GM23338 (cell line): ENCODE measurements at regions not wholly inside any gene's neighbourhood (a gene's known extent, or its start where the extent isn't known, plus 50 kb on each side); places are given as distances from the start of the nearest gene placed in this dataset.

Source experiments
- ATAC-seq: fragments of 200-7000 bp; cut with Tn5 transposase; 3 replicates; pipeline ENCODE4 v1.9.1; 2020
- DNase-seq: peaks from one replicate; pipeline ENCODE4 v3.0.0-alpha.2; 2015; ENCODE audit warnings: low spot score
- H2AFZ ChIP-seq: fragments of 200-600 bp; sonication (generic); 2 replicates; pipeline ENCODE4 v1.8.0; 2016; ENCODE audit warnings: antibody characterized with exemption, mild to moderate bottlenecking, moderate library complexity
- H3F3A ChIP-seq: fragments of 200-600 bp; sonication (generic); replicated peaks from 2 replicates; pipeline ENCODE4 v1.8.0; 2017; ENCODE audit warnings: antibody characterized with exemption, mixed run types, low read depth
- H3K27ac ChIP-seq: fragments of 200-600 bp; sonication (generic); 2 replicates; pipeline ENCODE4 v1.6.1; 2016; ENCODE audit warnings: low read depth
- H3K27me3 ChIP-seq: fragments of 200-600 bp; sonication (generic); 2 replicates; pipeline ENCODE4 v1.8.0; 2016; ENCODE audit warnings: mild to moderate bottlenecking, mixed run types, moderate library complexity; ENCODE audit not compliant: insufficient read depth
- H3K36me3 ChIP-seq: fragments of 200-600 bp; sonication (generic); 2 replicates; pipeline ENCODE4 v1.8.0; 2016; ENCODE audit warnings: mild to moderate bottlenecking; ENCODE audit not compliant: insufficient read depth
- H3K4me1 ChIP-seq: fragments of 200-600 bp; sonication (generic); 2 replicates; pipeline ENCODE4 v1.8.0; 2016; ENCODE audit warnings: mild to moderate bottlenecking, moderate library complexity; ENCODE audit not compliant: insufficient read depth
- H3K4me2 ChIP-seq: fragments of 200-600 bp; sonication (generic); 2 replicates; pipeline ENCODE4 v1.7.1; 2017; ENCODE audit warnings: mixed run types
- H3K4me3 ChIP-seq: fragments of 200-600 bp; sonication (generic); 2 replicates; pipeline ENCODE4 v1.6.1; 2016; ENCODE audit warnings: mixed run types
- H3K79me2 ChIP-seq: fragments of 200-600 bp; sonication (generic); replicated peaks from 2 replicates; pipeline ENCODE4 v1.8.0; 2017; ENCODE audit warnings: mild to moderate bottlenecking; ENCODE audit not compliant: insufficient read depth
- H3K9me2 ChIP-seq: fragments of 200-600 bp; sonication (generic); 2 replicates; pipeline ENCODE4 v1.8.0; 2017; ENCODE audit not compliant: insufficient read depth
- H4K20me1 ChIP-seq: fragments of 200-600 bp; sonication (generic); replicated peaks from 2 replicates; pipeline ENCODE4 v1.8.0; 2017; ENCODE audit warnings: mild to moderate bottlenecking; ENCODE audit not compliant: insufficient read depth
- H3K27ac Mint-ChIP-seq: 2 replicates; pipeline ENCODE4 v1.8.0; 2020; ENCODE audit warnings: inconsistent platforms, mild to moderate bottlenecking, moderate library complexity, mixed read lengths
- H3K27me3 Mint-ChIP-seq: 3 replicates; pipeline ENCODE4 v1.8.0; 2022; ENCODE audit warnings: low read depth, mild to moderate bottlenecking, moderate library complexity, mixed read lengths, inconsistent platforms; ENCODE audit not compliant: insufficient read depth, poor library complexity
- H3K36me3 Mint-ChIP-seq: 3 replicates; pipeline ENCODE4 v1.8.0; 2021; ENCODE audit warnings: low read depth, mild to moderate bottlenecking, inconsistent platforms, moderate library complexity, mixed read lengths
- H3K4me1 Mint-ChIP-seq: 3 replicates; pipeline ENCODE4 v1.8.0; 2020; ENCODE audit warnings: mild to moderate bottlenecking, inconsistent platforms, mixed read lengths
- H3K4me3 Mint-ChIP-seq: 3 replicates; pipeline ENCODE4 v1.8.0; 2021; ENCODE audit warnings: moderate library complexity, mild to moderate bottlenecking, inconsistent platforms, mixed read lengths
- H3K9me3 Mint-ChIP-seq: 3 replicates; pipeline ENCODE4 v1.8.0; 2020; ENCODE audit warnings: moderate library complexity, mild to moderate bottlenecking, inconsistent platforms, mixed read lengths
- CREB1 ChIP-seq: fragments of 250-450 bp; sonication (Bioruptor Pico); IDR thresholded peaks from 2 replicates; pipeline ENCODE4 v1.5.0; 2020; ENCODE audit warnings: low read depth, mild to moderate bottlenecking, moderate library complexity
- CTCF ChIP-seq, 2 experiments: fragments of 200-600 bp in 1 of 2; sonication (generic) in 1 of 2; conservative IDR thresholded peaks; 2 replicates each; pipeline versions ENCODE4 v1.5.1 to v1.6.1; 2016 to 2017; ENCODE audit warnings: antibody characterized with exemption in 2 of 2, low read depth in 2 of 2, mild to moderate bottlenecking in 2 of 2, moderate library complexity in 1 of 2
- ETS1 ChIP-seq: IDR thresholded peaks from 2 replicates; pipeline ENCODE4 v1.6.1; 2016; ENCODE audit warnings: antibody characterized with exemption
- EZH2 ChIP-seq: fragments of 200-600 bp; sonication (generic); IDR thresholded peaks from one replicate; pipeline ENCODE4 v1.8.0; 2017; ENCODE audit warnings: antibody characterized with exemption, mild to moderate bottlenecking, low read depth; ENCODE audit not compliant: unreplicated experiment
- EZH2phosphoT487 ChIP-seq: fragments of 200-600 bp; sonication (generic); IDR thresholded peaks from one replicate; pipeline ENCODE4 v1.8.1; 2018; ENCODE audit warnings: antibody characterized with exemption; ENCODE audit not compliant: unreplicated experiment
- JUNB ChIP-seq: IDR thresholded peaks from one replicate; pipeline ENCODE4 v1.6.1; 2016; ENCODE audit warnings: antibody characterized with exemption; ENCODE audit not compliant: unreplicated experiment
- NANOG ChIP-seq: IDR thresholded peaks from 2 replicates; pipeline ENCODE4 v1.6.1; 2016; ENCODE audit warnings: antibody characterized with exemption, borderline replicate concordance
- POLR2AphosphoS5 ChIP-seq: IDR thresholded peaks from 2 replicates; pipeline ENCODE4 v1.6.1; 2016; ENCODE audit warnings: antibody characterized with exemption, low read depth
- REST ChIP-seq: IDR thresholded peaks from one replicate; pipeline ENCODE4 v1.6.1; 2018; ENCODE audit warnings: antibody characterized with exemption; ENCODE audit not compliant: unreplicated experiment
- STAT1 ChIP-seq: IDR thresholded peaks from one replicate; pipeline ENCODE4 v1.6.1; 2016; ENCODE audit warnings: antibody characterized with exemption; ENCODE audit not compliant: unreplicated experiment
- ZNF114 ChIP-seq: fragments of 250-450 bp; sonication (Bioruptor Pico); IDR thresholded peaks from 2 replicates; pipeline ENCODE4 v1.5.0; 2020; ENCODE audit warnings: mild to moderate bottlenecking, moderate library complexity
- ZNF331 ChIP-seq: fragments of 250-450 bp; sonication (Bioruptor Pico); IDR thresholded peaks from 2 replicates; pipeline ENCODE4 v1.5.0; 2020; ENCODE audit warnings: low read depth, mild to moderate bottlenecking, moderate library complexity

- no peak for TF ChIP-seq ZNF331 (CRISPR knock-in tag)
- no peak for TF ChIP-seq REST
- no peak for TF ChIP-seq EZH2phosphoT487
- no peak for TF ChIP-seq EZH2
- TF ChIP-seq CTCF (conservative IDR thresholded peaks at IDR 0.05; ENCODE audit: low read depth in 2 of 2) = no peak
- TF ChIP-seq JUNB = no peak
- TF ChIP-seq CREB1 (CRISPR knock-in tag) = no peak
Observed at GRCh38 chr18:56186319-56186718, 452.1 kb downstream of the TXNL1 start (continued).

GRCh38 chr18:56185126-56185525, 453.3 kb downstream of the TXNL1 start:
- Mint-ChIP-seq H3K36me3 (peaks cover 3% of the 10 kb centered on the region; the same call in 1 of the 3 replicates), H3K4me3 (no peak overlapping the region), H3K9me3 (peaks cover 4% of the 10 kb centered on the region; the same call in 1 of the 3 replicates), H3K4me1 (no peaks in the 10 kb centered on the region; the same call in 2 of the 3 replicates), H3K27ac (no peak overlapping the region), H3K27me3 (no peaks in the 10 kb centered on the region)
- no peak for DNase-seq
- Histone ChIP-seq H3F3A (no peaks in the 10 kb centered on the region), H3K36me3 (no peaks in the 10 kb centered on the region), H4K20me1 (no peaks in the 10 kb centered on the region), H3K9me2 (peaks cover 2% of the 10 kb centered on the region; the same call in 1 of the 2 replicates), H3K79me2 (no peaks in the 10 kb centered on the region), H3K27ac (no peak overlapping the region), H2AFZ (no peak overlapping the region), H3K27me3 (no peaks in the 10 kb centered on the region), H3K4me1 (no peaks in the 10 kb centered on the region), H3K4me2 (no peak overlapping the region), H3K4me3 (no peak overlapping the region)
- ATAC-seq = no peak
- TF ChIP-seq ZNF331 (CRISPR knock-in tag) (no peak), EZH2phosphoT487 (no peak), REST (no peak), STAT1 (no peak), NANOG (no peak), ZNF114 (CRISPR knock-in tag) (no peak), ETS1 (no peak), POLR2AphosphoS5 (no peak), CREB1 (CRISPR knock-in tag) (no peak)
